ENCODE measurements at regions not wholly inside any gene's neighbourhood (a gene's known extent, or its start where the extent isn't known, plus 50 kb on each side); places are given as distances from the start of the nearest gene placed in this dataset.

DNA sequence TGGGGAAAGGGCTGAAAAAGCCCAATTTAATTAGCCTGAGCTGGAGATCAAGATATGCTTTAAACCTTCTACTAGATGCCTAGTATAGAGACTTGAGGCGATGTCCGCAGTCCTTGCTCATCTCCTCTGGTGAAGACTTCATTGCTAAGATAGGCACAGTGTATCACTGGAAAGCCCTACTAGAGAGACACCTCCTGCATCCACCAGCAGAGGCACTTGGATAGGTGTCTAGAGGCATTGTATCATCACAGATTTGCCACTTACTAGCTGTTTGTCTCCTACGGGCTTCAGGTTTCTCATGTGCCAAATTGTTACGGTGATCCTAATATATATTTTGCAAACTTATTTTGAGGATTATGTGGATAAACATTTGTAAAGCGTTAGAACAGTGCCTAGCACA is 1048.5 kb downstream of the GALC start:
- intact Hi-C loops (cut with DNase I), result no loop called here
- 92 to 93% methylated on average over 5 of the region's 5 CpGs for WGBS, 2 donors
- no peak overlapping the region for H3K4me3 ChIP-seq (replicated peaks in 1 of 3)
- H3K27me3 ChIP-seq, result no peaks in the 10 kb centered on the region
- H3K36me3 ChIP-seq, result no peaks in the 10 kb centered on the region
- no peak overlapping the region for H3K27ac ChIP-seq
- no peak for TF ChIP-seq POLR2A (IDR thresholded peaks at IDR 0.05)
- H3K4me1 ChIP-seq, result no peaks in the 10 kb centered on the region
- no peaks in the 10 kb centered on the region for H3K9me3 ChIP-seq
- no peak for DNase-seq

DNA sequence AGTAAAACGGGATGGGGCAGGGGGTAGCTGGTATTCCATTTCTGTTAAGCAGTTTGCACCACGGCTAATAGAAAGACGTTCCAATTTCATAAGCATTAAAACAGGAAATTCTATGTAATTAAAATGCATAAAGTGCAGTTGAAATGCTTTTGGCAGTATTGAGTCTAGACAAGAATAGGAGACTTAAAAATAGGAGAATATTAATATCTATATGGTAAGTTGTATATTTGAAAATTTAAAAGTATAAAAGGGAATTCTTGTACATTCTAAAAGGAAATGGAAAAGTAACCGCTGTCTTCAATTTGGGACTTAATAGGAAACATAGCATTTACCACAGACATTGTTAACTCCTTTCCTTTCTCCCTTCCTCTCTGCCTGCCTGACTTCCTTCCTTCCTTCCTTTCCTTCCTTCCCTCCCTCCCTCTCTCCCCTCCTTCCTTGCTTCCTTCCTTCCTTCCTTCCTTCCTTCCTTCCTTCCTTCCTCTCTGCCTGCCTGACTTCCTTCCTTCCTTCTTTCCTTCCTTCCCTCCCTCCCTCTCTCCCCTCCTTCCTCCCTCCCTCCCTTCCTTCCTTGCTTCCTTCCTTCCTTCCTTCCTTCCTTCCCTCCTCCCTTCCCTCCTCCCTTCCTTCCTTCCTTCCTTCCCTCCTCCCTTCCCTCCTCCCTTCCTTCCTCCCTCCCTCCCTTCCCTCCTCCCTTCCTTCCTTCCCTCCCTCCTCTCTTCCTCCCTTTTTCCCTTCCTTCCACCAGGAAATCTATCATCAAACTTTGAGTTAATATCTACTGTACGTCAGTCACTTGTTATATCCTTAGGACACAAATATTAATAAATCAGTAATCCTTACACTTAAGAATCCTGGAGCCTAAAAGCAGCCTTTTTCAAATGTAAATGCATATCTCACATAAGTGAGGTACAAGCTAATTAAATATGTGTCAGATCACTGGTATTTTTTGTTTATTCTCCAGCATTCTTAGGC is 1049.3 kb downstream of the GALC start:
- no peaks in the 10 kb centered on the region for H3K27me3 ChIP-seq
- TF ChIP-seq, protein P1, sequence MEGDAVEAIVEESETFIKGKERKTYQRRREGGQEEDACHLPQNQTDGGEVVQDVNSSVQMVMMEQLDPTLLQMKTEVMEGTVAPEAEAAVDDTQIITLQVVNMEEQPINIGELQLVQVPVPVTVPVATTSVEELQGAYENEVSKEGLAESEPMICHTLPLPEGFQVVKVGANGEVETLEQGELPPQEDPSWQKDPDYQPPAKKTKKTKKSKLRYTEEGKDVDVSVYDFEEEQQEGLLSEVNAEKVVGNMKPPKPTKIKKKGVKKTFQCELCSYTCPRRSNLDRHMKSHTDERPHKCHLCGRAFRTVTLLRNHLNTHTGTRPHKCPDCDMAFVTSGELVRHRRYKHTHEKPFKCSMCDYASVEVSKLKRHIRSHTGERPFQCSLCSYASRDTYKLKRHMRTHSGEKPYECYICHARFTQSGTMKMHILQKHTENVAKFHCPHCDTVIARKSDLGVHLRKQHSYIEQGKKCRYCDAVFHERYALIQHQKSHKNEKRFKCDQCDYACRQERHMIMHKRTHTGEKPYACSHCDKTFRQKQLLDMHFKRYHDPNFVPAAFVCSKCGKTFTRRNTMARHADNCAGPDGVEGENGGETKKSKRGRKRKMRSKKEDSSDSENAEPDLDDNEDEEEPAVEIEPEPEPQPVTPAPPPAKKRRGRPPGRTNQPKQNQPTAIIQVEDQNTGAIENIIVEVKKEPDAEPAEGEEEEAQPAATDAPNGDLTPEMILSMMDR (IDR thresholded peaks at IDR 0.05), result no peak
- TF ChIP-seq POLR2A (IDR thresholded peaks at IDR 0.05), result no peak
- no peak overlapping the region for H3K27ac ChIP-seq
- intact Hi-C loops (cut with DNase I), result no loop called here
- no peaks in the 10 kb centered on the region for H3K36me3 ChIP-seq
- no peak for DNase-seq
- H3K4me3 ChIP-seq (replicated peaks in 1 of 3), result no peak overlapping the region
- WGBS, 2 donors, result 86 to 89% methylated on average over 5 of the region's 5 CpGs
- H3K4me1 ChIP-seq, result no peaks in the 10 kb centered on the region
- no peaks in the 10 kb centered on the region for H3K9me3 ChIP-seq

DNA sequence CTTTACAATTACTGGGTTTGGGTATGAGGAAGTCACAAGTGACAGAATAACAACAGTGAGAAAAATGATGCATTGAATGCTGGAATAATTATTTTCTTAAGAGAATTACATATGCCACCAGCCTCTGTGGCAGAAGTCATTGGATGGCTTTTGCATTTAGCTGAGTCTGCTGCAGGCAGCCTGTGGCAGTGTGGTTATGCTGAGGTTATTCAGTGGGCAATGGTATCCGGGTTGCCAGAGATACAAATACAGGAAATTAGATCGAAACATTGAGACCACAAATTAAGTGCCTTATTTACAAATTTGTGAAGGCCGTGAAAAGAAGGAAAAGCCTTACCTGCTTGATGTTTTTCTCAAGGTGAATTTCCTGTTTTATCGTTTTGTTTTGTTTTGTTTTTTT is 1050.0 kb downstream of the GALC start:
- no peak for DNase-seq
- WGBS, 2 donors, result 81 to 87% methylated on average over 4 of the region's 4 CpGs
- Histone ChIP-seq H3K27ac (no peak overlapping the region), H3K4me3 (replicated peaks in 1 of 3) (no peak overlapping the region), H3K36me3 (no peaks in the 10 kb centered on the region), H3K27me3 (no peaks in the 10 kb centered on the region), H3K9me3 (no peaks in the 10 kb centered on the region), H3K4me1 (no peaks in the 10 kb centered on the region)
- intact Hi-C loops (cut with DNase I), result no loop called here
- TF ChIP-seq, protein P1 (IDR thresholded peaks at IDR 0.05), result no peak
- no peak for TF ChIP-seq POLR2A (IDR thresholded peaks at IDR 0.05)

DNA sequence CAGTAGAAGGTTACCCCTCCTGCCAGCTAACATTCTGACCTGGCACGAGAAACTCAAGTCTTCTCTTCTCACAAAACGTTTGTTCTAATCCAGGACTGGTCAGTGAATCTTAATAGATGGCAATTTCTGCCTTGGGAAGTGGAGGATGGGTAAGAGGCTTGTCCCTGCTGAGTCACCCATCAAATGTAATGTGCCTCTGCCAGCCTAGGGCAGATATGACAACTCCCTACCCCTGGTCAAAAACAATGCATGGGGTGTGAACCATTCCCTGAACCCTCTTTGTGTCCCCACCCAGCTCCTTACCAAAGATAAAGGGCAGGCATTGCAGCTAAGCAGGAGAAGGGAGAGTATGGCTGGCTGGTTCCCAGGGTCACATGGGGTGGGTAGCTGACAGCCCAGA is 1052.9 kb downstream of the GALC start:
- Histone ChIP-seq H3K36me3 (no peaks in the 10 kb centered on the region), H3K9me3 (no peaks in the 10 kb centered on the region), H3K4me3 (replicated peaks in 1 of 3) (no peak overlapping the region), H3K27me3 (no peaks in the 10 kb centered on the region), H3K4me1 (no peaks in the 10 kb centered on the region), H3K27ac (no peak overlapping the region)
- WGBS, 2 donors, result 69 to 89% methylated on average over 2 of the region's 2 CpGs
- no peak for DNase-seq
- intact Hi-C loops (cut with DNase I), result no loop called here
- TF ChIP-seq POLR2A (IDR thresholded peaks at IDR 0.05), result no peak
- TF ChIP-seq, protein P1 (IDR thresholded peaks at IDR 0.05), result no peak

DNA sequence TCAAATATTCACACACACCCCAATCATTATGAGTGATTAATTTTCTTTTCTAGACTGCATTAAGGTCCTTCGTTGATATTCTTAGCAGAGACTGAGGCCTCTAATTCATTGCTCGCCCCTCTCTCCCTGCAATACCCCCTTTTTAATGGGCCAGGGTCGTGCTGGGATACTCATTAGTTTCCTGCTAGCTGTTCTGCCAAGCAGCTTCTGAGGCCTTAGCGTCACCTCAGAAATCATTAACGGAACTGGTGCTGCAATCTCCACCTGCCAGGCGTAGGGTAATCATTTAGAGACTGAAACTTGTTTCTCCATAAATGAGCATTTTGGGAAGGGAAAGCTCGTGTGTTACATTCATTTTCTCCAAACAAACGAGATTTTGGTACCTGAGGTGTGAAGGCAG is 1054.7 kb downstream of the GALC start:
- 85 to 88% methylated on average over 8 of the region's 8 CpGs for WGBS, 2 donors
- no peak overlapping the region for H3K27ac ChIP-seq
- H3K4me3 ChIP-seq (replicated peaks in 1 of 3), result no peak overlapping the region
- H3K36me3 ChIP-seq, result no peaks in the 10 kb centered on the region
- no peaks in the 10 kb centered on the region for H3K27me3 ChIP-seq
- DNase-seq, result no peak
- TF ChIP-seq, protein P1 (IDR thresholded peaks at IDR 0.05), result no peak
- TF ChIP-seq POLR2A (IDR thresholded peaks at IDR 0.05), result no peak
- no peaks in the 10 kb centered on the region for H3K9me3 ChIP-seq
- intact Hi-C loops (cut with DNase I), result no loop called here
- no peaks in the 10 kb centered on the region for H3K4me1 ChIP-seq

All from thyroid gland (tissue), 4 donors.